GM23338 (cell line): ENCODE measurements at regions not wholly inside any gene's neighbourhood (a gene's known extent, or its start where the extent isn't known, plus 50 kb on each side); places are given as distances from the start of the nearest gene placed in this dataset.

Source experiments
- ATAC-seq: fragments of 200-7000 bp; cut with Tn5 transposase; 3 replicates; pipeline ENCODE4 v1.9.1; 2020
- DNase-seq: peaks from one replicate; pipeline ENCODE4 v3.0.0-alpha.2; 2015; ENCODE audit warnings: low spot score
- H2AFZ ChIP-seq: fragments of 200-600 bp; sonication (generic); 2 replicates; pipeline ENCODE4 v1.8.0; 2016; ENCODE audit warnings: antibody characterized with exemption, mild to moderate bottlenecking, moderate library complexity
- H3F3A ChIP-seq: fragments of 200-600 bp; sonication (generic); replicated peaks from 2 replicates; pipeline ENCODE4 v1.8.0; 2017; ENCODE audit warnings: antibody characterized with exemption, mixed run types, low read depth
- H3K27ac ChIP-seq: fragments of 200-600 bp; sonication (generic); 2 replicates; pipeline ENCODE4 v1.6.1; 2016; ENCODE audit warnings: low read depth
- H3K27me3 ChIP-seq: fragments of 200-600 bp; sonication (generic); 2 replicates; pipeline ENCODE4 v1.8.0; 2016; ENCODE audit warnings: mild to moderate bottlenecking, mixed run types, moderate library complexity; ENCODE audit not compliant: insufficient read depth
- H3K36me3 ChIP-seq: fragments of 200-600 bp; sonication (generic); 2 replicates; pipeline ENCODE4 v1.8.0; 2016; ENCODE audit warnings: mild to moderate bottlenecking; ENCODE audit not compliant: insufficient read depth
- H3K4me1 ChIP-seq: fragments of 200-600 bp; sonication (generic); 2 replicates; pipeline ENCODE4 v1.8.0; 2016; ENCODE audit warnings: mild to moderate bottlenecking, moderate library complexity; ENCODE audit not compliant: insufficient read depth
- H3K4me2 ChIP-seq: fragments of 200-600 bp; sonication (generic); 2 replicates; pipeline ENCODE4 v1.7.1; 2017; ENCODE audit warnings: mixed run types
- H3K4me3 ChIP-seq: fragments of 200-600 bp; sonication (generic); 2 replicates; pipeline ENCODE4 v1.6.1; 2016; ENCODE audit warnings: mixed run types
- H3K79me2 ChIP-seq: fragments of 200-600 bp; sonication (generic); replicated peaks from 2 replicates; pipeline ENCODE4 v1.8.0; 2017; ENCODE audit warnings: mild to moderate bottlenecking; ENCODE audit not compliant: insufficient read depth
- H3K9me2 ChIP-seq: fragments of 200-600 bp; sonication (generic); 2 replicates; pipeline ENCODE4 v1.8.0; 2017; ENCODE audit not compliant: insufficient read depth
- H4K20me1 ChIP-seq: fragments of 200-600 bp; sonication (generic); replicated peaks from 2 replicates; pipeline ENCODE4 v1.8.0; 2017; ENCODE audit warnings: mild to moderate bottlenecking; ENCODE audit not compliant: insufficient read depth
- H3K27ac Mint-ChIP-seq: 2 replicates; pipeline ENCODE4 v1.8.0; 2020; ENCODE audit warnings: inconsistent platforms, mild to moderate bottlenecking, moderate library complexity, mixed read lengths
- H3K27me3 Mint-ChIP-seq: 3 replicates; pipeline ENCODE4 v1.8.0; 2022; ENCODE audit warnings: low read depth, mild to moderate bottlenecking, moderate library complexity, mixed read lengths, inconsistent platforms; ENCODE audit not compliant: insufficient read depth, poor library complexity
- H3K36me3 Mint-ChIP-seq: 3 replicates; pipeline ENCODE4 v1.8.0; 2021; ENCODE audit warnings: low read depth, mild to moderate bottlenecking, inconsistent platforms, moderate library complexity, mixed read lengths
- H3K4me1 Mint-ChIP-seq: 3 replicates; pipeline ENCODE4 v1.8.0; 2020; ENCODE audit warnings: mild to moderate bottlenecking, inconsistent platforms, mixed read lengths
- H3K4me3 Mint-ChIP-seq: 3 replicates; pipeline ENCODE4 v1.8.0; 2021; ENCODE audit warnings: moderate library complexity, mild to moderate bottlenecking, inconsistent platforms, mixed read lengths
- H3K9me3 Mint-ChIP-seq: 3 replicates; pipeline ENCODE4 v1.8.0; 2020; ENCODE audit warnings: moderate library complexity, mild to moderate bottlenecking, inconsistent platforms, mixed read lengths
- CREB1 ChIP-seq: fragments of 250-450 bp; sonication (Bioruptor Pico); IDR thresholded peaks from 2 replicates; pipeline ENCODE4 v1.5.0; 2020; ENCODE audit warnings: low read depth, mild to moderate bottlenecking, moderate library complexity
- EZH2 ChIP-seq: fragments of 200-600 bp; sonication (generic); IDR thresholded peaks from one replicate; pipeline ENCODE4 v1.8.0; 2017; ENCODE audit warnings: antibody characterized with exemption, mild to moderate bottlenecking, low read depth; ENCODE audit not compliant: unreplicated experiment
- EZH2phosphoT487 ChIP-seq: fragments of 200-600 bp; sonication (generic); IDR thresholded peaks from one replicate; pipeline ENCODE4 v1.8.1; 2018; ENCODE audit warnings: antibody characterized with exemption; ENCODE audit not compliant: unreplicated experiment
- JUNB ChIP-seq: IDR thresholded peaks from one replicate; pipeline ENCODE4 v1.6.1; 2016; ENCODE audit warnings: antibody characterized with exemption; ENCODE audit not compliant: unreplicated experiment
- NANOG ChIP-seq: IDR thresholded peaks from 2 replicates; pipeline ENCODE4 v1.6.1; 2016; ENCODE audit warnings: antibody characterized with exemption, borderline replicate concordance
- POLR2AphosphoS5 ChIP-seq: IDR thresholded peaks from 2 replicates; pipeline ENCODE4 v1.6.1; 2016; ENCODE audit warnings: antibody characterized with exemption, low read depth
- STAT1 ChIP-seq: IDR thresholded peaks from one replicate; pipeline ENCODE4 v1.6.1; 2016; ENCODE audit warnings: antibody characterized with exemption; ENCODE audit not compliant: unreplicated experiment
- ZNF114 ChIP-seq: fragments of 250-450 bp; sonication (Bioruptor Pico); IDR thresholded peaks from 2 replicates; pipeline ENCODE4 v1.5.0; 2020; ENCODE audit warnings: mild to moderate bottlenecking, moderate library complexity
- ZNF331 ChIP-seq: fragments of 250-450 bp; sonication (Bioruptor Pico); IDR thresholded peaks from 2 replicates; pipeline ENCODE4 v1.5.0; 2020; ENCODE audit warnings: low read depth, mild to moderate bottlenecking, moderate library complexity
- ZNF462 ChIP-seq: fragments of 250-450 bp; sonication (Bioruptor Pico); IDR thresholded peaks from 2 replicates; pipeline ENCODE4 v1.5.0; 2020; ENCODE audit warnings: mild to moderate bottlenecking, moderate library complexity
- TF ChIP-seq, protein P1 (sequence below), 2 experiments: fragments of 200-600 bp in 1 of 2; sonication (generic) in 1 of 2; conservative IDR thresholded peaks; 2 replicates each; pipeline versions ENCODE4 v1.5.1 to v1.6.1; 2016 to 2017; ENCODE audit warnings: antibody characterized with exemption in 2 of 2, low read depth in 2 of 2, mild to moderate bottlenecking in 2 of 2, moderate library complexity in 1 of 2
- TF ChIP-seq, protein P2 (sequence below): IDR thresholded peaks from one replicate; pipeline ENCODE4 v1.6.1; 2018; ENCODE audit warnings: antibody characterized with exemption; ENCODE audit not compliant: unreplicated experiment
- TF ChIP-seq, protein P3 (sequence below): IDR thresholded peaks from 2 replicates; pipeline ENCODE4 v1.6.1; 2016; ENCODE audit warnings: antibody characterized with exemption

GRCh38 chr1:17973694-17974093 lies 133.9 kb upstream of the IGSF21 start:
- H4K20me1 ChIP-seq = no peaks in the 10 kb centered on the region
- no peak overlapping the region for H3K4me3 Mint-ChIP-seq
- no peaks in the 10 kb centered on the region for H3K79me2 ChIP-seq
- H3K27ac Mint-ChIP-seq = no peak overlapping the region
- H3K27ac ChIP-seq = no peak overlapping the region
- peaks cover 6% of the 10 kb centered on the region for H3K27me3 Mint-ChIP-seq
- H3K9me3 Mint-ChIP-seq = no peaks in the 10 kb centered on the region; the same call in 2 of the 3 replicates
- no peaks in the 10 kb centered on the region for H3K27me3 ChIP-seq
- ATAC-seq = no peak
- H3K4me1 Mint-ChIP-seq = peaks cover 6% of the 10 kb centered on the region
- H3K4me2 ChIP-seq = no peak overlapping the region
- TF ChIP-seq ZNF462 = no peak
- TF ChIP-seq, protein P1, sequence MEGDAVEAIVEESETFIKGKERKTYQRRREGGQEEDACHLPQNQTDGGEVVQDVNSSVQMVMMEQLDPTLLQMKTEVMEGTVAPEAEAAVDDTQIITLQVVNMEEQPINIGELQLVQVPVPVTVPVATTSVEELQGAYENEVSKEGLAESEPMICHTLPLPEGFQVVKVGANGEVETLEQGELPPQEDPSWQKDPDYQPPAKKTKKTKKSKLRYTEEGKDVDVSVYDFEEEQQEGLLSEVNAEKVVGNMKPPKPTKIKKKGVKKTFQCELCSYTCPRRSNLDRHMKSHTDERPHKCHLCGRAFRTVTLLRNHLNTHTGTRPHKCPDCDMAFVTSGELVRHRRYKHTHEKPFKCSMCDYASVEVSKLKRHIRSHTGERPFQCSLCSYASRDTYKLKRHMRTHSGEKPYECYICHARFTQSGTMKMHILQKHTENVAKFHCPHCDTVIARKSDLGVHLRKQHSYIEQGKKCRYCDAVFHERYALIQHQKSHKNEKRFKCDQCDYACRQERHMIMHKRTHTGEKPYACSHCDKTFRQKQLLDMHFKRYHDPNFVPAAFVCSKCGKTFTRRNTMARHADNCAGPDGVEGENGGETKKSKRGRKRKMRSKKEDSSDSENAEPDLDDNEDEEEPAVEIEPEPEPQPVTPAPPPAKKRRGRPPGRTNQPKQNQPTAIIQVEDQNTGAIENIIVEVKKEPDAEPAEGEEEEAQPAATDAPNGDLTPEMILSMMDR (conservative IDR thresholded peaks at IDR 0.05; ENCODE audit: low read depth in 2 of 2) = no peak
- no peak for TF ChIP-seq ZNF331 (CRISPR knock-in tag)
- no peak for TF ChIP-seq EZH2phosphoT487
- no peak for TF ChIP-seq STAT1
- TF ChIP-seq, protein P2, sequence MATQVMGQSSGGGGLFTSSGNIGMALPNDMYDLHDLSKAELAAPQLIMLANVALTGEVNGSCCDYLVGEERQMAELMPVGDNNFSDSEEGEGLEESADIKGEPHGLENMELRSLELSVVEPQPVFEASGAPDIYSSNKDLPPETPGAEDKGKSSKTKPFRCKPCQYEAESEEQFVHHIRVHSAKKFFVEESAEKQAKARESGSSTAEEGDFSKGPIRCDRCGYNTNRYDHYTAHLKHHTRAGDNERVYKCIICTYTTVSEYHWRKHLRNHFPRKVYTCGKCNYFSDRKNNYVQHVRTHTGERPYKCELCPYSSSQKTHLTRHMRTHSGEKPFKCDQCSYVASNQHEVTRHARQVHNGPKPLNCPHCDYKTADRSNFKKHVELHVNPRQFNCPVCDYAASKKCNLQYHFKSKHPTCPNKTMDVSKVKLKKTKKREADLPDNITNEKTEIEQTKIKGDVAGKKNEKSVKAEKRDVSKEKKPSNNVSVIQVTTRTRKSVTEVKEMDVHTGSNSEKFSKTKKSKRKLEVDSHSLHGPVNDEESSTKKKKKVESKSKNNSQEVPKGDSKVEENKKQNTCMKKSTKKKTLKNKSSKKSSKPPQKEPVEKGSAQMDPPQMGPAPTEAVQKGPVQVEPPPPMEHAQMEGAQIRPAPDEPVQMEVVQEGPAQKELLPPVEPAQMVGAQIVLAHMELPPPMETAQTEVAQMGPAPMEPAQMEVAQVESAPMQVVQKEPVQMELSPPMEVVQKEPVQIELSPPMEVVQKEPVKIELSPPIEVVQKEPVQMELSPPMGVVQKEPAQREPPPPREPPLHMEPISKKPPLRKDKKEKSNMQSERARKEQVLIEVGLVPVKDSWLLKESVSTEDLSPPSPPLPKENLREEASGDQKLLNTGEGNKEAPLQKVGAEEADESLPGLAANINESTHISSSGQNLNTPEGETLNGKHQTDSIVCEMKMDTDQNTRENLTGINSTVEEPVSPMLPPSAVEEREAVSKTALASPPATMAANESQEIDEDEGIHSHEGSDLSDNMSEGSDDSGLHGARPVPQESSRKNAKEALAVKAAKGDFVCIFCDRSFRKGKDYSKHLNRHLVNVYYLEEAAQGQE = no peak
- no peak for TF ChIP-seq CREB1 (CRISPR knock-in tag)
- no peak for TF ChIP-seq NANOG
- no peak for TF ChIP-seq EZH2
- TF ChIP-seq, protein P3, sequence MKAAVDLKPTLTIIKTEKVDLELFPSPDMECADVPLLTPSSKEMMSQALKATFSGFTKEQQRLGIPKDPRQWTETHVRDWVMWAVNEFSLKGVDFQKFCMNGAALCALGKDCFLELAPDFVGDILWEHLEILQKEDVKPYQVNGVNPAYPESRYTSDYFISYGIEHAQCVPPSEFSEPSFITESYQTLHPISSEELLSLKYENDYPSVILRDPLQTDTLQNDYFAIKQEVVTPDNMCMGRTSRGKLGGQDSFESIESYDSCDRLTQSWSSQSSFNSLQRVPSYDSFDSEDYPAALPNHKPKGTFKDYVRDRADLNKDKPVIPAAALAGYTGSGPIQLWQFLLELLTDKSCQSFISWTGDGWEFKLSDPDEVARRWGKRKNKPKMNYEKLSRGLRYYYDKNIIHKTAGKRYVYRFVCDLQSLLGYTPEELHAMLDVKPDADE = no peak
- no peak for TF ChIP-seq POLR2AphosphoS5
- TF ChIP-seq JUNB = no peak
- no peak for TF ChIP-seq ZNF114 (CRISPR knock-in tag)
- 0 out of 2 replicates have a peak, but pooled peaks cover 5% of the 10 kb centered on the region for H3K9me2 ChIP-seq
- no peak overlapping the region for H3K4me3 ChIP-seq
- H3K4me1 ChIP-seq = peaks cover 4% of the 10 kb centered on the region; the same call in 1 of the 2 replicates
- no peaks in the 10 kb centered on the region for H3K36me3 ChIP-seq
- no peaks in the 10 kb centered on the region; the same call in 2 of the 3 replicates for H3K36me3 Mint-ChIP-seq
- no peaks in the 10 kb centered on the region for H3F3A ChIP-seq
- DNase-seq = peak; percentile 13
- no peak overlapping the region for H2AFZ ChIP-seq
